K562 (cell line): ENCODE measurements at regions not wholly inside any gene's neighbourhood (a gene's known extent, or its start where the extent isn't known, plus 50 kb on each side); places are given as distances from the start of the nearest gene placed in this dataset.

Experiments
- ATAC-seq: fragments of 200-7000 bp; cut with Tn5 transposase; 3 replicates; pipeline ENCODE4 v1.9.1; 2020; ENCODE audit warnings: moderate library complexity
- BruUV-seq: library from RNA; stranded (reverse); fragments of 400-500 nt; replicated peaks from 2 replicates; lab custom pipeline; 2021; lab: Mats Ljungman, UMichigan
- CTCF ChIA-PET: fragments of 300-600 bp; formaldehyde crosslinking; extraction: SDS; loops from one replicate; lab custom pipeline; 2021; ENCODE audit warnings: low intra/inter-chr PET ratio; lab: Yijun Ruan, JAX
- POLR2A ChIA-PET: fragments of 300-600, 350-650 bp; sonication (Branson Sonifier 250); formaldehyde crosslinking; extraction: SDS; loops from one replicate; lab custom pipeline; 2021; ENCODE audit warnings: antibody characterized with exemption, inconsistent platforms; lab: Yijun Ruan, JAX
- DNase-seq, 4 experiments: peaks; one replicate each; pipeline versions ENCODE4 v3.0.0 to v3.0.0-alpha.2; 2011 to 2018; ENCODE audit warnings: low spot score in 3 of 4, mixed read lengths in 3 of 4; ENCODE audit errors: extremely low read depth in 1 of 4
- FAIRE-seq: peaks from 2 replicates; lab custom pipeline; 2011; peaks lifted over from hg19 to GRCh38; lab: Jason Lieb, UNC
- H2AFZ ChIP-seq: 2 replicates; pipeline ENCODE4 v1.6.0; 2011; ENCODE audit warnings: low read depth, low read length, control low read depth, inconsistent platforms
- H3K27ac ChIP-seq: fragments of 200-600 bp; 3 replicates; pipeline ENCODE4 v1.8.0; 2011; ENCODE audit warnings: low read depth, mild to moderate bottlenecking, control low read depth, inconsistent platforms, low read length, moderate library complexity, mixed read lengths; ENCODE audit errors: extremely low read depth
- H3K27me3 ChIP-seq, 2 experiments: fragments of 300-600 bp in 1 of 2; 2 replicates in 1 of 2; 3 replicates in 1 of 2; pipeline versions ENCODE4 v1.6.0 to v1.8.0; 2011; ENCODE audit warnings: inconsistent platforms in 2 of 2, low read length in 2 of 2, mild to moderate bottlenecking in 1 of 2, mixed read lengths in 1 of 2, moderate library complexity in 1 of 2; ENCODE audit not compliant: control insufficient read depth in 2 of 2, insufficient read depth in 2 of 2
- H3K36me3 ChIP-seq: fragments of 300-600 bp; 3 replicates; pipeline ENCODE4 v1.8.0; 2011; ENCODE audit warnings: mild to moderate bottlenecking, low read length, inconsistent platforms; ENCODE audit not compliant: control insufficient read depth, insufficient read depth
- H3K4me1 ChIP-seq, 2 experiments: fragments of 200-600 bp in 1 of 2; replicated peaks in 1 of 2; 2 replicates in 1 of 2; 3 replicates in 1 of 2; pipeline versions ENCODE4 v1.5.1 to v1.8.0; 2011; ENCODE audit warnings: inconsistent platforms in 2 of 2, low read length in 2 of 2, mild to moderate bottlenecking in 1 of 2, mixed read lengths in 1 of 2, moderate library complexity in 1 of 2; ENCODE audit not compliant: control insufficient read depth in 2 of 2, insufficient read depth in 2 of 2
- H3K4me2 ChIP-seq: 2 replicates; pipeline ENCODE4 v1.6.1; 2011; ENCODE audit warnings: low read length, control low read depth, inconsistent platforms, mixed read lengths; ENCODE audit not compliant: insufficient read depth
- H3K4me3 ChIP-seq: fragments of 200-600 bp; sonication (generic), shearing (Covaris generic); 2 replicates; pipeline ENCODE4 v1.5.1; 2016; ENCODE audit warnings: control low read depth, inconsistent platforms
- H3K79me2 ChIP-seq: fragments of 200-600 bp; 3 replicates; pipeline ENCODE4 v1.8.0; 2011; ENCODE audit warnings: low read length, inconsistent platforms; ENCODE audit not compliant: control insufficient read depth, insufficient read depth
- H3K9ac ChIP-seq, 2 experiments: 2 replicates each; pipeline versions ENCODE4 v1.6.0 to v1.6.1; 2011; ENCODE audit warnings: low read depth in 2 of 2, low read length in 2 of 2, control low read depth in 1 of 2, inconsistent platforms in 1 of 2, mild to moderate bottlenecking in 1 of 2, mixed read lengths in 1 of 2; ENCODE audit not compliant: insufficient read depth in 1 of 2
- H3K9me1 ChIP-seq: one replicate; pipeline ENCODE4 v1.6.0; 2011; ENCODE audit warnings: inconsistent platforms, mild to moderate bottlenecking, low read length, moderate library complexity; ENCODE audit not compliant: control insufficient read depth, insufficient read depth
- H3K9me3 ChIP-seq: replicated peaks from 2 replicates; pipeline ENCODE4 v1.5.1; 2011; ENCODE audit warnings: low read depth, low read length, inconsistent platforms; ENCODE audit not compliant: control insufficient read depth, insufficient read depth
- H4K20me1 ChIP-seq: replicated peaks from 2 replicates; pipeline ENCODE4 v1.6.1; 2011; ENCODE audit warnings: low read length, inconsistent platforms, mixed read lengths; ENCODE audit not compliant: control insufficient read depth, insufficient read depth
- CEBPZ ChIP-seq: fragments of 150-350 bp; IDR thresholded peaks from 2 replicates; pipeline ENCODE4 v1.6.1; 2014; ENCODE audit warnings: low read depth, mild to moderate bottlenecking, low read length, borderline replicate concordance
- E2F4 ChIP-seq: sonication (generic); formaldehyde crosslinking; IDR thresholded peaks from 2 replicates; pipeline ENCODE4 v1.8.0; 2022; ENCODE audit warnings: mild to moderate bottlenecking, low read depth, missing genetic modification reagents
- E2F6 ChIP-seq, 2 experiments: IDR thresholded peaks; 2 replicates each; pipeline ENCODE4 v1.6.1; 2011; ENCODE audit warnings: borderline replicate concordance in 1 of 2, control low read depth in 1 of 2, low read depth in 1 of 2, low read length in 1 of 2, mild to moderate bottlenecking in 1 of 2, mixed read lengths in 1 of 2, moderate library complexity in 1 of 2; ENCODE audit not compliant: insufficient read depth in 1 of 2, insufficient read length in 1 of 2, poor library complexity in 1 of 2, severe bottlenecking in 1 of 2; ENCODE audit errors: extremely low read depth in 1 of 2
- IRF9 ChIP-seq: fragments of 450-650 bp; IDR thresholded peaks from 2 replicates; pipeline ENCODE4 v1.6.1; 2016; ENCODE audit warnings: missing biosample characterization, missing genetic modification characterization
- MNT ChIP-seq, 2 experiments: fragments of 450-650 bp; conservative IDR thresholded peaks; 2 replicates each; pipeline ENCODE4 v1.6.1; 2017; ENCODE audit warnings: mild to moderate bottlenecking in 2 of 2, moderate library complexity in 2 of 2
- NUFIP1 ChIP-seq: fragments of 450-650 bp; IDR thresholded peaks from 2 replicates; pipeline ENCODE4 v1.6.1; 2018; ENCODE audit not compliant: partially characterized antibody
- RAD21 ChIP-seq, 2 experiments: fragments of 250-450 bp in 1 of 2; fragments of 450-650 bp in 1 of 2; sonication (Bioruptor Pico) in 1 of 2; formaldehyde crosslinking in 1 of 2; IDR thresholded peaks in 1 of 2; conservative IDR thresholded peaks in 1 of 2; 2 replicates each; pipeline versions ENCODE4 v1.4.0 to v1.8.0; 2020 to 2022; ENCODE audit warnings: mild to moderate bottlenecking in 2 of 2, moderate library complexity in 1 of 2
- RBM14 ChIP-seq: fragments of 200-400 bp; formaldehyde crosslinking; IDR thresholded peaks from 2 replicates; pipeline ENCODE4 v1.6.1; 2018; ENCODE audit warnings: low read depth, mild to moderate bottlenecking, low read length, moderate library complexity, borderline replicate concordance; ENCODE audit not compliant: insufficient read depth
- WGBS: fragments of 100-300 bp; shearing (Covaris generic); methylation state at CpG from one replicate; pipeline ENCODE4 v1.1.6; 2016; ENCODE audit warnings: low coverage, mixed read lengths; ENCODE audit not compliant: insufficient coverage; ENCODE audit errors: missing lambda C conversion rate; 5-methylcytosine and 5-hydroxymethylcytosine counted together
- in situ Hi-C: fragments of 300-500 bp; cut with MboI; formaldehyde crosslinking; loops from 4 replicates; pipeline ENCODE4 v1.15.0; 2018; ENCODE audit warnings: inconsistent platforms, mixed read lengths
- intact Hi-C: fragments of 100-400 bp; cut with micrococcal nuclease; formaldehyde crosslinking; loops from 2 replicates; pipeline ENCODE4 v1.14.2; 2022

GRCh38 chr18:22702806-22703205, 230.3 kb upstream of the RBBP8 start (continued):
- TF ChIP-seq IRF9 (tag) (no peak), MNT (conservative IDR thresholded peaks at IDR 0.05) (no peak)

- Histone ChIP-seq H3K9me3 (no peaks in the 10 kb centered on the region), H3K4me1 (peaks cover 0 to 4% of the 10 kb centered on the region in 2 experiments; a peak in 1 of 5 replicates), H4K20me1 (no peaks in the 10 kb centered on the region), H3K4me2 (no peak overlapping the region), H3K4me3 (no peak overlapping the region), H2AFZ (no peak overlapping the region), H3K9me1 (no peaks in the 10 kb centered on the region), H3K36me3 (no peaks in the 10 kb centered on the region), H3K27me3 (no peaks in the 10 kb centered on the region; a peak in 1 of 5 replicates), H3K79me2 (no peaks in the 10 kb centered on the region), H3K9ac (no peak overlapping the region), H3K27ac (no peak overlapping the region)
- FAIRE-seq, result peak; percentile 86
- peak; percentile 70 to 79 (median 74) for DNase-seq
- no TSS peak for BruUV-seq
- in situ Hi-C loops, result loop anchor here (5.0 kb wide), 1 partner anchor 82 kb away; no protein-coding TSS in a partner anchor
- POLR2A ChIA-PET, result no interaction called here
- CTCF ChIA-PET, result no interaction called here
- intact Hi-C loops, result loop anchor here (5.0 kb wide), 2 partner anchors 92 to 537 kb away; partner anchors contain the start of gene GATA6
- peak; percentile 87 for ATAC-seq
- whole genome bisulfite sequencing, result 1% methylated on average over 9 of the region's 9 CpGs
- TF ChIP-seq NUFIP1 (no peak), E2F4 (CRISPR knock-in tag) (no peak), E2F6 (IDR thresholded peaks at IDR 0.05; ENCODE audit: borderline replicate concordance in 1 of 2, extremely low read depth in 1 of 2, insufficient read depth in 1 of 2, insufficient read length in 1 of 2, low read depth in 1 of 2, low read length in 1 of 2, poor library complexity in 1 of 2, severe bottlenecking in 1 of 2) (no peak), RBM14 (no peak), CEBPZ (no peak), RAD21 (CRISPR knock-in tag; conservative IDR thresholded peaks at IDR 0.05 in 1 of 2, IDR thresholded peaks at IDR 0.05 in 1 of 2) (peak; percentile 65 to 90)
Measured at GRCh38 chr18:22703883-22704585, 229.1 kb upstream of the RBBP8 start.
